Body of pancreas (tissue), 4 donors: ENCODE measurements at regions not wholly inside any gene's neighbourhood (a gene's known extent, or its start where the extent isn't known, plus 50 kb on each side); places are given as distances from the start of the nearest gene placed in this dataset.

Source experiments
- CTCF ChIP-seq, 7 experiments: fragments of 450-650 bp in 4 of 7; fragments of 200-600 bp in 3 of 7; sonication (generic) in 3 of 7; IDR thresholded peaks; one replicate each; pipeline ENCODE4 v1.5.1; 2016 to 2019; ENCODE audit warnings: antibody characterized with exemption in 7 of 7
- POLR2A ChIP-seq, 3 donors: fragments of 450-650 bp; IDR thresholded peaks; one replicate each; pipeline ENCODE4 v1.6.1; 2016; ENCODE audit warnings: antibody characterized with exemption in 3 of 3, mild to moderate bottlenecking in 2 of 3

DNA sequence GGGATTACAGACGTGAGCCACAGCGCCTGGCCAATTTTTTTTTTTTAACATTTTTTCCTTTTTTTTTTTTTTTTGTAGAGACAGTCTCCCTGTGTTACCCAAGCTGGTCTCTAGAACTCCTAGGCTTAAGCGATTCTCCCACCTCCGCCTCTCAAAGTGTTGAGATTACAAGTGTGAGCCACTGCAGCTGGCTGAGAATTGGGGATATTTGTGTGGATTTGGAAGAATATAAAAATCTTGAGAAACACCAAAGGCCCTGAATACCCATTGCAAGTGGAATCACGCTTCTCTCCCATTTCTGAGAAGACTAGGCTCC, 79.9 kb upstream of the ABCC4 start:
- TF ChIP-seq CTCF (IDR thresholded peaks at IDR 0.05) = no peak
- no peak for TF ChIP-seq POLR2A (IDR thresholded peaks at IDR 0.05)
